K562 (cell line): ENCODE measurements at regions not wholly inside any gene's neighbourhood (a gene's known extent, or its start where the extent isn't known, plus 50 kb on each side); places are given as distances from the start of the nearest gene placed in this dataset.

Experiments
- ATAC-seq: fragments of 200-7000 bp; cut with Tn5 transposase; 3 replicates; pipeline ENCODE4 v1.9.1; 2020; ENCODE audit warnings: moderate library complexity
- BruUV-seq: library from RNA; stranded (reverse); fragments of 400-500 nt; replicated peaks from 2 replicates; lab custom pipeline; 2021; lab: Mats Ljungman, UMichigan
- CTCF ChIA-PET: fragments of 300-600 bp; formaldehyde crosslinking; extraction: SDS; loops from one replicate; lab custom pipeline; 2021; ENCODE audit warnings: low intra/inter-chr PET ratio; lab: Yijun Ruan, JAX
- POLR2A ChIA-PET: fragments of 300-600, 350-650 bp; sonication (Branson Sonifier 250); formaldehyde crosslinking; extraction: SDS; loops from one replicate; lab custom pipeline; 2021; ENCODE audit warnings: antibody characterized with exemption, inconsistent platforms; lab: Yijun Ruan, JAX
- DNase-seq, 4 experiments: peaks; one replicate each; pipeline versions ENCODE4 v3.0.0 to v3.0.0-alpha.2; 2011 to 2018; ENCODE audit warnings: low spot score in 3 of 4, mixed read lengths in 3 of 4; ENCODE audit errors: extremely low read depth in 1 of 4
- FAIRE-seq: peaks from 2 replicates; lab custom pipeline; 2011; peaks lifted over from hg19 to GRCh38; lab: Jason Lieb, UNC
- H2AFZ ChIP-seq: 2 replicates; pipeline ENCODE4 v1.6.0; 2011; ENCODE audit warnings: low read depth, low read length, control low read depth, inconsistent platforms
- H3K27ac ChIP-seq: fragments of 200-600 bp; 3 replicates; pipeline ENCODE4 v1.8.0; 2011; ENCODE audit warnings: low read depth, mild to moderate bottlenecking, control low read depth, inconsistent platforms, low read length, moderate library complexity, mixed read lengths; ENCODE audit errors: extremely low read depth
- H3K27me3 ChIP-seq, 2 experiments: fragments of 300-600 bp in 1 of 2; 2 replicates in 1 of 2; 3 replicates in 1 of 2; pipeline versions ENCODE4 v1.6.0 to v1.8.0; 2011; ENCODE audit warnings: inconsistent platforms in 2 of 2, low read length in 2 of 2, mild to moderate bottlenecking in 1 of 2, mixed read lengths in 1 of 2, moderate library complexity in 1 of 2; ENCODE audit not compliant: control insufficient read depth in 2 of 2, insufficient read depth in 2 of 2
- H3K36me3 ChIP-seq: fragments of 300-600 bp; 3 replicates; pipeline ENCODE4 v1.8.0; 2011; ENCODE audit warnings: mild to moderate bottlenecking, low read length, inconsistent platforms; ENCODE audit not compliant: control insufficient read depth, insufficient read depth
- H3K4me1 ChIP-seq, 2 experiments: fragments of 200-600 bp in 1 of 2; replicated peaks in 1 of 2; 2 replicates in 1 of 2; 3 replicates in 1 of 2; pipeline versions ENCODE4 v1.5.1 to v1.8.0; 2011; ENCODE audit warnings: inconsistent platforms in 2 of 2, low read length in 2 of 2, mild to moderate bottlenecking in 1 of 2, mixed read lengths in 1 of 2, moderate library complexity in 1 of 2; ENCODE audit not compliant: control insufficient read depth in 2 of 2, insufficient read depth in 2 of 2
- H3K4me2 ChIP-seq: 2 replicates; pipeline ENCODE4 v1.6.1; 2011; ENCODE audit warnings: low read length, control low read depth, inconsistent platforms, mixed read lengths; ENCODE audit not compliant: insufficient read depth
- H3K4me3 ChIP-seq: fragments of 200-600 bp; sonication (generic), shearing (Covaris generic); 2 replicates; pipeline ENCODE4 v1.5.1; 2016; ENCODE audit warnings: control low read depth, inconsistent platforms
- H3K79me2 ChIP-seq: fragments of 200-600 bp; 3 replicates; pipeline ENCODE4 v1.8.0; 2011; ENCODE audit warnings: low read length, inconsistent platforms; ENCODE audit not compliant: control insufficient read depth, insufficient read depth
- H3K9ac ChIP-seq, 2 experiments: 2 replicates each; pipeline versions ENCODE4 v1.6.0 to v1.6.1; 2011; ENCODE audit warnings: low read depth in 2 of 2, low read length in 2 of 2, control low read depth in 1 of 2, inconsistent platforms in 1 of 2, mild to moderate bottlenecking in 1 of 2, mixed read lengths in 1 of 2; ENCODE audit not compliant: insufficient read depth in 1 of 2
- H3K9me1 ChIP-seq: one replicate; pipeline ENCODE4 v1.6.0; 2011; ENCODE audit warnings: inconsistent platforms, mild to moderate bottlenecking, low read length, moderate library complexity; ENCODE audit not compliant: control insufficient read depth, insufficient read depth
- H3K9me3 ChIP-seq: replicated peaks from 2 replicates; pipeline ENCODE4 v1.5.1; 2011; ENCODE audit warnings: low read depth, low read length, inconsistent platforms; ENCODE audit not compliant: control insufficient read depth, insufficient read depth
- H4K20me1 ChIP-seq: replicated peaks from 2 replicates; pipeline ENCODE4 v1.6.1; 2011; ENCODE audit warnings: low read length, inconsistent platforms, mixed read lengths; ENCODE audit not compliant: control insufficient read depth, insufficient read depth
- DLX4 ChIP-seq: fragments of 250-450 bp; sonication (Bioruptor Pico); IDR thresholded peaks from 2 replicates; pipeline ENCODE4 v1.6.1; 2021; ENCODE audit warnings: mild to moderate bottlenecking
- FOXA3 ChIP-seq, 2 experiments: fragments of 450-650 bp in 1 of 2; sonication (generic) in 1 of 2; formaldehyde crosslinking; IDR thresholded peaks in 1 of 2; conservative IDR thresholded peaks in 1 of 2; 2 replicates each; pipeline versions ENCODE4 v1.4.0 to v1.8.0; 2020 to 2022; ENCODE audit warnings: mild to moderate bottlenecking in 2 of 2, missing genetic modification reagents in 1 of 2
- HDAC2 ChIP-seq: fragments of 450-650 bp; IDR thresholded peaks from 2 replicates; pipeline ENCODE4 v1.6.1; 2016; ENCODE audit warnings: mild to moderate bottlenecking
- POLR3A ChIP-seq: IDR thresholded peaks from 2 replicates; pipeline ENCODE4 v1.6.1; 2011; ENCODE audit warnings: borderline replicate concordance, mild to moderate bottlenecking, moderate library complexity; ENCODE audit not compliant: insufficient read length, insufficient read depth; ENCODE audit errors: extremely low read depth
- RBFOX2 ChIP-seq: fragments of 200-400 bp; formaldehyde crosslinking; IDR thresholded peaks from 2 replicates; pipeline ENCODE4 v1.6.1; 2017; ENCODE audit warnings: low read depth, mild to moderate bottlenecking, low read length, moderate library complexity
- TCF7L2 ChIP-seq: fragments of 150-350 bp; IDR thresholded peaks from 2 replicates; pipeline ENCODE4 v1.6.1; 2016; ENCODE audit warnings: low read depth, mild to moderate bottlenecking, low read length, moderate library complexity
- ZNF696 ChIP-seq: fragments of 250-450 bp; sonication (Bioruptor Pico); conservative IDR thresholded peaks from 2 replicates; pipeline ENCODE4 v1.4.0; 2020; ENCODE audit warnings: mild to moderate bottlenecking, moderate library complexity
- WGBS: fragments of 100-300 bp; shearing (Covaris generic); methylation state at CpG from one replicate; pipeline ENCODE4 v1.1.6; 2016; ENCODE audit warnings: low coverage, mixed read lengths; ENCODE audit not compliant: insufficient coverage; ENCODE audit errors: missing lambda C conversion rate; 5-methylcytosine and 5-hydroxymethylcytosine counted together
- in situ Hi-C: fragments of 300-500 bp; cut with MboI; formaldehyde crosslinking; loops from 4 replicates; pipeline ENCODE4 v1.15.0; 2018; ENCODE audit warnings: inconsistent platforms, mixed read lengths
- intact Hi-C: fragments of 100-400 bp; cut with micrococcal nuclease; formaldehyde crosslinking; loops from 2 replicates; pipeline ENCODE4 v1.14.2; 2022
- TF ChIP-seq, protein P1 (sequence below): sonication (generic); formaldehyde crosslinking; IDR thresholded peaks from 2 replicates; pipeline ENCODE4 v1.5.0; 2020; ENCODE audit warnings: missing genetic modification reagents

- no peaks in the 10 kb centered on the region for H3K79me2 ChIP-seq
- no peaks in the 10 kb centered on the region for H3K9me1 ChIP-seq
- no peak overlapping the region for H3K27ac ChIP-seq
- CTCF ChIA-PET: no interaction called here
- H4K20me1 ChIP-seq: no peaks in the 10 kb centered on the region
- no peaks in the 10 kb centered on the region for H3K4me1 ChIP-seq
- no TSS peak for BruUV-seq
- H3K9me3 ChIP-seq: no peaks in the 10 kb centered on the region
- ATAC-seq: no peak
- no peak for FAIRE-seq
- no peak overlapping the region for H3K4me3 ChIP-seq
- in situ Hi-C loops (no loop called here), intact Hi-C loops (no loop called here)
- no peaks in the 10 kb centered on the region for H3K36me3 ChIP-seq
- DNase-seq: no peak
- no peak overlapping the region for H2AFZ ChIP-seq
- no peaks in the 10 kb centered on the region; a peak in 1 of 5 replicates for H3K27me3 ChIP-seq
- no peak overlapping the region for H3K4me2 ChIP-seq
- TF ChIP-seq RBFOX2: no peak
- TF ChIP-seq TCF7L2: no peak
- TF ChIP-seq DLX4 (CRISPR knock-in tag): no peak
- no peak for TF ChIP-seq FOXA3 (CRISPR knock-in tag; conservative IDR thresholded peaks at IDR 0.05 in 1 of 2, IDR thresholded peaks at IDR 0.05 in 1 of 2)
- TF ChIP-seq, protein P1, sequence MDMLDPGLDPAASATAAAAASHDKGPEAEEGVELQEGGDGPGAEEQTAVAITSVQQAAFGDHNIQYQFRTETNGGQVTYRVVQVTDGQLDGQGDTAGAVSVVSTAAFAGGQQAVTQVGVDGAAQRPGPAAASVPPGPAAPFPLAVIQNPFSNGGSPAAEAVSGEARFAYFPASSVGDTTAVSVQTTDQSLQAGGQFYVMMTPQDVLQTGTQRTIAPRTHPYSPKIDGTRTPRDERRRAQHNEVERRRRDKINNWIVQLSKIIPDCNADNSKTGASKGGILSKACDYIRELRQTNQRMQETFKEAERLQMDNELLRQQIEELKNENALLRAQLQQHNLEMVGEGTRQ: no peak
- no peak for TF ChIP-seq HDAC2
- no peak for TF ChIP-seq POLR3A
- no peak for TF ChIP-seq ZNF696 (CRISPR knock-in tag)
- POLR2A ChIA-PET: no interaction called here
- 0% methylated on average over 1 of the region's 1 CpG for whole genome bisulfite sequencing
- H3K9ac ChIP-seq: no peak overlapping the region
Observed at GRCh38 chrX:120768254-120768653, 107.4 kb downstream of the CT47B1 start.
